K562 (cell line): ENCODE measurements at regions not wholly inside any gene's neighbourhood (a gene's known extent, or its start where the extent isn't known, plus 50 kb on each side); places are given as distances from the start of the nearest gene placed in this dataset.

Experiments
- CBFA2T2 ChIP-seq: fragments of 450-650 bp; conservative IDR thresholded peaks from 2 replicates; pipeline ENCODE4 v1.6.1; 2017; ENCODE audit warnings: mild to moderate bottlenecking
- CTBP1 ChIP-seq: fragments of 450-650 bp; IDR thresholded peaks from 2 replicates; pipeline ENCODE4 v1.6.1; 2016; ENCODE audit warnings: borderline replicate concordance
- EP400 ChIP-seq: fragments of 450-650 bp; IDR thresholded peaks from 2 replicates; pipeline ENCODE4 v1.6.1; 2017; ENCODE audit warnings: antibody characterized with exemption, mild to moderate bottlenecking, moderate library complexity
- HNRNPLL ChIP-seq: fragments of 200-400 bp; formaldehyde crosslinking; IDR thresholded peaks from 2 replicates; pipeline ENCODE4 v1.6.1; 2017; ENCODE audit warnings: low read length, low read depth, mild to moderate bottlenecking; ENCODE audit not compliant: poor library complexity, severe bottlenecking
- IRF9 ChIP-seq: fragments of 450-650 bp; IDR thresholded peaks from 2 replicates; pipeline ENCODE4 v1.6.1; 2016; ENCODE audit warnings: missing biosample characterization, missing genetic modification characterization
- KLF13 ChIP-seq: fragments of 450-650 bp; IDR thresholded peaks from 2 replicates; pipeline ENCODE4 v1.6.1; 2016; ENCODE audit warnings: missing genetic modification characterization, low read depth, mild to moderate bottlenecking, missing compliant biosample characterization, moderate library complexity, borderline replicate concordance
- NEUROD1 ChIP-seq: fragments of 150-350 bp; IDR thresholded peaks from 2 replicates; pipeline ENCODE4 v1.6.1; 2014; ENCODE audit warnings: borderline replicate concordance, low read length, low read depth; ENCODE audit not compliant: partially characterized antibody
- RFX5 ChIP-seq: IDR thresholded peaks from 2 replicates; pipeline ENCODE4 v1.6.1; 2011; ENCODE audit warnings: low read depth, mild to moderate bottlenecking, improper control_type of control experiment, low read length
- THAP12 ChIP-seq: fragments of 250-450 bp; sonication (Bioruptor Pico); IDR thresholded peaks from 2 replicates; pipeline ENCODE4 v1.9.0; 2021; ENCODE audit warnings: mild to moderate bottlenecking, inconsistent platforms
- ZBTB49 ChIP-seq: sonication (generic); formaldehyde crosslinking; IDR thresholded peaks from 2 replicates; pipeline ENCODE4 v1.8.0; 2022; ENCODE audit warnings: missing genetic modification reagents, mild to moderate bottlenecking, borderline replicate concordance
- ZNF316 ChIP-seq: fragments of 450-650 bp; IDR thresholded peaks from 2 replicates; pipeline ENCODE4 v1.6.1; 2016
- ZNF695 ChIP-seq: fragments of 450-650 bp; formaldehyde crosslinking; IDR thresholded peaks from 2 replicates; pipeline ENCODE4 v1.4.0; 2020; ENCODE audit warnings: mild to moderate bottlenecking, moderate library complexity
- ZNF780A ChIP-seq: fragments of 250-450 bp; sonication (Bioruptor Pico); IDR thresholded peaks from 2 replicates; pipeline ENCODE4 v1.5.0; 2021; ENCODE audit warnings: mild to moderate bottlenecking

- TF ChIP-seq THAP12 (CRISPR knock-in tag) (no peak), CTBP1 (peak; percentile 51; the same call in 1 of the 2 replicates), NEUROD1 (no peak), RFX5 (no peak), ZNF780A (no peak), EP400 (no peak), ZNF695 (CRISPR knock-in tag) (no peak), ZNF316 (no peak), ZBTB49 (no peak), CBFA2T2 (no peak), KLF13 (tag) (no peak), IRF9 (tag) (no peak), HNRNPLL (no peak)
These were observed 83.5 kb downstream of the SKA1 start (continued) for GRCh38 chr18:50458366-50458765.
